GM21515 (cell line): ENCODE measurements at regions not wholly inside any gene's neighbourhood (a gene's known extent, or its start where the extent isn't known, plus 50 kb on each side); places are given as distances from the start of the nearest gene placed in this dataset.

Experiments used
- ATAC-seq: cut with Tn5 transposase; IDR thresholded peaks from one replicate; pipeline ENCODE4 v1.9.1; 2021; ENCODE audit not compliant: unreplicated experiment

DNA sequence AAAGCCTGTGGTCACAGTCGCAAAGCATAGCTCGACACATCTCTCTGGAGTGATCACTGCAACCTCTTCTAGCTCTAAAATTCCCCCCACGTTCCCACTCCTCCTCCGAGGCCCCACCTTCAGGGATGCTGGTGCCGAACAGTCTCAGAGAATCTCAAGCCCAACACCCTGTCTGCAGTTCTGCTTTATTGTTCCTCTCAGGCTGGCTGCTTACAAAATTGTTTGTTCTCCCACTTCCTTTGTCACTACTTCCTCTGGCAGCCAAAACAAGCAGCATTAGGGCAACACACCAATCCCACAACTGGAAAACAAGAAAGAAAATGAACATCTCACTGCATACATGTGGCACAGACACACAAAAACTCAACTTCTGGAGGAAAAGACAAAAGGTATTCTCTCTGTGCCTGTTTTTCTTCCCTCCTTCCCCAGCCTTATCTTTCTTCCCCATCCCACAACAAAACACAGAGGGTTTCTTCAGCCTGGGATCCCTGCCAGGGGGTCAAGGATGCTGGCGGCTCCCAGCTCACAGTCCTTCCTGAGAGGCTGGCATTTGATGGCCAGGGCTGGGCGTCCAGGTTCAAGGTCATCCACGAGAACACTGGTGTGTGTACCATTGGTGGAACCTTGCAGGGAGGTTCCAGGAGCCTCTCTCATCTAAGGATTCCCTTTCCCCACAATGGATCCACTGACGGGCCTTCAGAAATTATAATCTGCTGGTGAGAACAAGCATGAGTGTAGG is 108.4 kb downstream of the TMCO5A start:
- ATAC-seq, result no peak

DNA sequence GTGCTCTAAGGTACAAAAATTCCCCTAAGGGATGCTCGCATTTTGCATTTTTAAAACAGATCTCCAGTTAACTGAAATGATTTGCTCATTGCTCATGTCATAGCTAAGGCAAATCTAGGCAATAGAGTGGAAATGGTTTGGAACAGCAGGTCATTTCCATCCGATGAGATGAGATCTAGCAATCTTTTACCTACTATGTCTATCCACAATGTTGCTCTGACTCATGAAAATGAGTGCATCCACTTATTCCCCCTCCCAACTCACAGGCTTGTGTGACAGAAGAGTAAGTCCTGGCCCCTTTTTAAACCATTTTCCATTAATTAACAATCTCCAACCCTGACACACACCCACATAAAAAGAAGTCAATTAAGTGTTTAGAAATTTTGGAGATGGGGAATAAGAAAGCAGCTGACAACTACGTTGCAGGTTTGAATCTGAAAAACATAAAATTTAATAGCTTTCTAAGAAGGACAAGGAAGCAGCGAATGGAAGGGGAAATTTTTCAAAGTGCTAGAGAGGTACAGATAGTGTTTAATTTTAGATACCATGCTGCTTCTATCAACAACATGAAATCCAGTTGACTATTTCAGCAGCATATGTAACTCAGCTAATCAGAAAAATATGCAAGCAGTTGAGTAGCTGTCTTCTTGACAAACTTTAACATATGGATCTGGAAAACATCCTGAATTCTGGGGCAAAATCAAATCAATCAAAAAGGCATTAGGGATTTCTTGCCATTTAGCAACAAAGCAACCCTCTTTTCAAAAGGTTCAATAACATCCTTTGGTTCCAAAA is 112.0 kb downstream of the TMCO5A start:
- ATAC-seq, result no peak

DNA sequence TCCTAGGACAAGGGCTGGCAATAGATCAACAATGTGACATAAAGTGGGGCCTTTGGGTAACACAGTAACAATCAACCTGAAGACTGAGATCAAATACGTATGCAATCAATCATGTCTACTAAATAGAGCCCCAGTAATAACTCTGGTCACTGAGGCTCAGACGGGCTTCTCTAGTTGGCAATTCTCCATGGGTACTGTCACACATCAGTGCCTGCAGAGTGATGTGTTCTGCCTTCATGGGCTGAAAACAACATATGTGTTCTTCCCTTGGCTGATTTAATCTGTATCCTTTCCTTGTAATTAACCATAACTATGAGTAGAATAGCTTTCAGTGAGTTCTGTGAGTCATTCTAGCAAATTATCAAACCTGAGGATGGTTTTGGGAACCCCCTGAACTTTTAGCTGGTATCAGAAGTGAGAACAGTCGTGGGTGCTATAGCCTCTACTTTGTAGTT is 113.6 kb downstream of the TMCO5A start:
- ATAC-seq, result no peak

DNA sequence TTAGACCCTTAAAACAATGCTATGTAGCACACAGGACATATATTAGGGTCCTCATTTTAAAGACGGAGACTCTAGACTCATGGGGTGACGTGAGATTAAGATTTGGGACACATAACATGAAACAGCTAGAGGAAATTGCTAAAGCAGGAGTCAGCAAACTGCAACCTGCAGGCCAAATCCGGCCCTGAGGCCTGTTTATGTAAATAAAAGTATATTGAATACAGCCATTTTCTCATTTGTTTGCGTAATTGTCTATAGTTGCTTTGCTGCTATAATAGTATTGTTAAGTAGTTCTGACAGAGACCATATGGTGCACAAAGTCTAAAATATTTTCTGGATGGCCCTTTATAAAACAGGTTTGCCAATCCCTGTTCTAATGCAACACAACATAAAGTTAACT is 115.5 kb downstream of the TMCO5A start:
- no peak for ATAC-seq

DNA sequence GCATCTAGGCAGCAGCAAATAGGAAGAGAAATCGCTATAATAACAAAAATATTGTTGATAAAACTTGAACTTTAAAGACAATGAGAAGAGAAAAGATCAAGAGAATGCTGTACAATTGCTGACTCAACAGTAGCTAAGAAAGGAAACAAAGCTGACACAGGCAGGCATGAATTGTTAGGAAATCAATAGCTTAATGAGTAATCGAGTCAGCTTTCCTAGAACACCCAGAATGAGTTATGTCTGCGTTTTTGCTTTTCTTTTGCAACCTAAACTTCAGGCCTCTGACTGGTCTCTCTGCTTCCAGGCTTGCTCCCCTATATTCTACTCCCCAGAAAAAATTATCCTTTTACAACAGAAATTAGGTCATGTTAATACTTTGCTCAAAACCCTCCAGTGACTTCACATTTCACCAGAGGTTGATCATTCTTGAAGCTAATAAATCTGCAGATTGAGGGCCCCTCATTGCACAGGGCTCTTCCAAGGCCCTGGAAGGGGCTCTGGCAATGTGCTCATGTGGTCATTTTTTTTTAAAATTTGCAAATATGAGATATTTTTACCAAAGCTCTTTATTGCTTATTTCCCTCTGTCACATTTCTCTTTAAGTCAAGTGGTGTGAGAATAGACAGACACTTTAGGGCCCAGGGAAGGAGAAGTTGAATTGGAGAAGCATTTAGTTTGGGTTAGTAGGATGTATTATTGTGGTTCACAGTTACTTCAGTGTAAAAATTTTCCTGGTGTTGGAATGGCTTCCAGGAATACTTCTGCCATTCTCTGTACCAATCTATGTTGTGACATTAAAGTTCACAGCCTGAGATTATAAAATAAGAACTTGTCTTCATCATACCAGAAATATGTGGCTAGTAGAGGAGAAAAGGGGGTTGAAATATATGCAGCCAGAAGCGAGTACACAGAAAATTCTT is 116.3 kb downstream of the TMCO5A start:
- ATAC-seq, result no peak

DNA sequence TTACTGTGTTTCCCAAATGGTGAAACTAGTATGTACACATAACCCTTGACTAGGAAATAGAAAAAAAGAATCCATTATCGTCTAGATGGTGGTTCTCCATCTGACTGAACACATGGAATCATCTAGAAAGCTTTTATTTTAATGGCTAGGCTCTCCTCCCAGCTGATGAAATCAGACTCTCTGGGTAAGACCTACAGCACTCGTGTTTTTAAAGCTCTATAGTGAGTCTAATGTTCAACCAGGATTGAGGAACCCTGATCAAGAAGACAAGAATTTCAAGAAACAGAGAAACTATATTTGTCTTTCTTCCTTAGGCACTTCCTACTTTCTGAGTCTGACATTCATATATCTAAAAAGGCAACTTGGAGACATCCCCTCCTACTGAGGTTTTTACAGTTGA is 118.8 kb downstream of the TMCO5A start:
- no peak for ATAC-seq

DNA sequence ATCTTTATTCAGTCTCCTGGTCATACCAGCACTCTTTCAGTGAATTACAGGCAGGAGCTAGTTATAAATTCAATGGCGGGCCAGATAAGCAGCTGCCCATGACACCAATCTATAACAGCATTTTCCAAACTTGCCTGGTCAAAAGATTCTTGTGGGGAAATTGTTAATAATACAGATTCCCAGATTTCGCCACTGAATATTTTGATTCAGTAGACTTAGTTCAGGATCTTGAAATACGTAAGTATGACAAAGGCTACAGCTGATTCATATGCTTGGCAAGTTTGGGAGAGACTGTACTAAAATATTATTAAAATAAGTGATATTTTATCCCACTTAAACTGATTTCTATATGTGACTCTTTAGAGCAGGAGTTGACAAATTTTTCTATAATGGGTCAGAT is 119.3 kb downstream of the TMCO5A start:
- ATAC-seq, result no peak

DNA sequence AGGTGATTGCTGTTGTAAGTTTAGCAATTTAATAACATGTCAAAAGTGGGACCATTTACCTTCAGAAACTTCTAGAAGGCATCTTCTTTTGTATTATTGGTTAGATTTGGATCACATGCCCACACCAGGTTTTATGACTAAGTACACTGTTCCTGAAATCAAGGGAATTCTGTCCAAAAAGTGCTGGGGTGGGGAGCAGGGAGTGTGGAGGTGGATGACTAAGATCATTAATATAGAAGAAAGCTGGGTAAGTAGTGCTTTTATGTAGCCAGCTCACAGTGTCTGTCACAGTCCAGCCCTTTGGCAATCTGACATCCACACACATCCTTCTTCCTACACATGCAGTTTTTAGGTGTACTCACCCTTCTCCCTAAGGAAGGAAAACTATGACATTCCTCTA is 120.0 kb downstream of the TMCO5A start:
- no peak for ATAC-seq

DNA sequence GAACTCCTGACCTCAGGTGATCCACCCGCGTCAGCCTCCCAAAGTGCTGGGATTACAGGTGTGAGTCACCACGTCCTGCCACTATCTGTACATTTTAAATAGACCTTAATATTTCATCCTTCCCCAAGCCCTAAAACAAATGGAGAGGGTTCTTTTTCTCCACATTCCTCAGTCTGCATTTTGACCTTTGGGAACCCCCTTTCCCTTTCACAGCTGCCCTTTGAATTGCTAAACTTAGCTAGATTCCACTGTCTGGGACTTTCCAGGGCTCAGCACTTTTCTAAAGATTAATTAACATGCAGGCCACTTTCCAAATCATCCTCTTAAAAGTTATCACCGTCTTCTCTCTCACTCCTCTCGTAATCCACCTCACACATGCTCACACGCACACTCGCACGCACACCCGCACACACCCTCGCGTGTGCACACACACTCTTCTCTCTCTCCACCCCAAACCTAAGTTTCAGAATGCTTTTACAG is 124.2 kb downstream of the TMCO5A start:
- no peak for ATAC-seq

DNA sequence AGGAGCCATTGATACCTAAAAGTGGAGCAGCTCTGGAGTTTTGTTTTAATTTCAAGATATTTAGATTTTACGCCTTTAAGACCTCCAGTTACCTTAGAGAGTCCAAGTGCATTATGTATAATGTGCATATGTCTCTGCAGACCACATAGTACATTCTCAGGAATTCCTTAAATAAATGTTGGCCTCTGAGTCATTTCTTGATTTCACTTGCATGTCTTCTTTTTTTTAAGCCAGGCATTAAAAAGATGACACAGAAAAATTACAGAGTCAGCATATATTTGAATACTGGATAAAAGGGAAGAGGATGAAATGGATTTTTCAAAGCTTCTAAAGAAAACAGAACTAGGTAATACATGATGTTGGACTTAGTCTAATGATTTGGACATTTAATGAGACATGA is 125.2 kb downstream of the TMCO5A start:
- no peak for ATAC-seq

DNA sequence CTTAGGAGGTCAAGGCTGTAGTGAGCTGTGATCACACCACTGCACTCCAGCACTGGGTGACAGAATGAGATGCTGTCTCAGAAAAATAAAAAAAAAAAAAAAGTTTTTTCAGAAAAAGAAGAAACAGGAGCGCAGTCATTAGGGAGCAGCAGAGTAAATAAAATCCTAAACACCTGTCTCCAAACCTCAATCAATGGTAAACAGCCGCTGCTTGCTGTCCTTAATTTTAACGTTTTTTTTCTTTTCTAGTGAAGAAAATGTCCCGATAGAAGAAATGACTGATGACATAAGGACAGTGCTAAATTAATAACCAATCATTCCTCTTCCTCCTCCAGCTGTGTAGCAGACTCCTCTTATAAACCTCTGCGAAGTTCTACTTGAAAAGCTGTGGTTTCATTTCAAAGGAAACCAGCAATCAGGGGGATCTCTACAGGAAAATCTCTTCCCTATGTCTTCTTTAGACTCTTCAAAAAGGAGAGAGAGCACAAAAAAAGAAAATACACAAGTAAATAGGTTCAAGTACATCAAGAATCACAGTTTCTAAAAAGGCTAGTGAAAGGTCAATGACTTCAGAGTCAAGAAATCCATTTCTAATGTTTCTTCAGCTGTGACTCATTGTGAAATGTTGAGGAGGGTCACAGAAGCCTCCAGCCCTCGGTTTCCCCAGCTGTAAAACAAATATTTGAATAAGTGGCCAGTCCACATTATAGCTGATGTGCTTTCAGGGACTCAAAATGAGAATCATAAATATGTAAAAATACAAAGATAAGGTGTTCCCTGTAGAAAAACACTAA is 127.6 kb downstream of the TMCO5A start:
- ATAC-seq, result no peak

DNA sequence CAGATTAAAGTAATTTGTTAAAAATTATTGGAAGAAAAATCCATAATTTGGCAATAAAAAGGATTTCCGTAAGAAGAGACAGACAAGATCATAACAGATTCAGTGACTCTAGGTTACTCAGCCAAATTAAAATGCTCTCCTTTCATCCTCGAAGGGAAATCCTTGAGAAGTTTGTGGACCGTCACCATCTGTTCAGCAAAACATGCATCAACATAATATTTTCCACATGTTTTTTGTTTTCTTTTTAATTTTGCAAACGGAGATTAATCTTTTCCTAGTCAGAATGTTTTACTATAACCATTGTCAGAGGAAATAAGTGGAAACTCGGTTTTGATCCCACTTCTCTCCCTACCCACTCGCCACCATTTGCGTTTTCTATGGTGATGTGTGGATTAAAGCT is 128.3 kb downstream of the TMCO5A start:
- no peak for ATAC-seq

DNA sequence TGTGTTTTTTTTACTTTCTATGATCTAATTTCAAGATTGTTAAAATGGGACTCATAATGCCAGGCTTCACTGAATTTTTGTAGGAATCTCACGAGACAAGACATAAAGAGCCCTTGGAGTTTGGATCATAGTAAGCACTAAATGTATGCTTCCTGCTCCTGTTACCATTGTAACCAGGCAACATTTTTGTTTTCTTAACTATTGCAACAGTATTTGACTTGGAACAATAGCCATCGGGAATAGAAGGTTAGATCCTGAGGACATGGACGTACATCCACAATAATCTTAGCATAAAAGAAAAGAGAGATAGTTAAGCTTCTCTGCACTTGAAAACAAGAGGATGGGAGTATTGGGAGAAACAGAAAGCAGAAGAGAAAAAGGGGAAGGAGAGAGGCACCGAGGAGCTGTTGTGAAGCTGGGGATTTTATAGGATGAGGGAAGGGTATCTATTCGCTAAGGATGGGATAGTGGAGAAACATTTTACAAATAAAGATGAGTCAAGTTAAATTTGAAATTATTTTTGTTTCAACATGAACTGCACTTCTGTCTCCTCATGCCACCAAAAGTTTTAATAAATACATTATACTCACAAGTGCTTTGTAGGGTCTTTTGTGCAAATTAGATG is 131.4 kb downstream of the TMCO5A start:
- no peak for ATAC-seq

DNA sequence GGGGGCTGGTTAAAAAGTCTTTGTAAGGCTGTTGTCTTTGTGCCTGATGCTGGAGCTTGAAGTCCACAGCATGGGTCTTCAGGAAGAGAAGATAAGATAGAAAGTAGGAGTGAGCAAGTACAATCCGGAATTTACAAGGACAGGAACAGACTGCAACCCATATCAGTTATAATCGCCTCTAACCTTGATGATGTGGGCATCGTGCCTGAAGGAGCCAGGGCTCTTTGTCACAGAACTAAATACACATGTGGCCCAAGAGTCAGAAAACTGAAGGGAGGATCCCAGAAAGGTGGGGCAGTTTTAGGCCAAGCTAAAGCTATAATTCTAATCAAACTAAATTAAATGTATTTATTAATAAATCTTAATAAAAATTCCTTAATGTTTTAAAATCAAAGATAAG is 132.2 kb downstream of the TMCO5A start:
- ATAC-seq, result no peak

DNA sequence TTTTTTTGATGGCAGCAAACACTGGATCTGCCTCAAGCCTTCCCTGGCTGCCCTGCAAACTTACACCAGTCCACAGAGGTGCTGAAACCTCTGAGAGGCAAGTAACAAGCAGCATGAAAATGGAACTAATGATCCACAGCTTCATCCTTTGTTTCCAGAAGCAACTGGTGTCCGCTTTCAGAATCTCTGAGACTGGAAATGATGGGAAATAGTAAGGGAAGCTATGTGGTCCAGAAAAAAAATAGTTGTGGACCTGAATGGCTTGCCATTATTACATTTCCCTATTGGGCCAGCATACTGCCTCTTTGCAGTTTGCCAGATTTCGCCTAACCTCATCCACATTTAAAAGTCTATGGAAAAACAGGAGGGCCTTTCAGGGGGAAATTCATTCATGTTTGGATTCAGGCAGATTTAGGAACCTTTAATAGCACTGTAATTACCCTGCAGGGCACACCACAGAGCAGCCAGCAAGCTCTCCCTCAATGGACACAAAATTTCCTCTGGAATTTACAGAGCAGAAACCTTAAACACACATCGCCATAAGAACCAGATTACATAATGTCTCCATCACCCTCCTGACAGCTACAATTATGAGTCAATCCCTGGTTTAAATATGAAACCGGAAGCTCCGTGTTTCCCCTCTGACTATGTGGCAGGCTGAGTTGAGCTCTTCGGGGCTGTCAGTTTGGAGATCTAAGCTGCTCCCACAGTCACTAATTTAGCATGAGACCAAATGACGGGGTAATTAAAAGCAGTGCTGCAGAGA is 134.4 kb downstream of the TMCO5A start:
- ATAC-seq, result peak; percentile 80

DNA sequence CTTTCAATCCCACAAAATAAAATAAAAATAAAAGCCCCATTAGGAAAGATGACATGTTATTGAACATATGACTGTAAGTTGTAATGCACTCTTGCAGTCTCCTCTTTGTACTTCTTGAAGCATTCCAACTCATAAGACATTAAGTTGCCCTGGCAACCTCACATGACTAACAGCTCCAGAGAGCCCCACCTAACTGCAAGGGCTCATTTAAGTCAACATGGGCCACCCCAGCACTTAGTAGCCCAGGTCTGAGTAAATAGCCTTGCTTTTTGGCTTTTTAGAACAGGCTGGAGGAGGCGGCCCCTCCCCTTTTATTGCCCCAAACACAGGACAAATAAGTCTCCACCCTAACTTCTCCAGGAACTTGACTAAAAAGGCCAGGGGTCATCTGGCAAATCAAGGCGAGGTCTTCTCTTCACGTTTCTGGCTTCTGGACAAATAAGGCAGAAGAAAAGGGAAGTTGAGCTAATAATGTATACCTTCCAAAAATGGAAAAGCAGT is 135.1 kb downstream of the TMCO5A start:
- ATAC-seq, result no peak

DNA sequence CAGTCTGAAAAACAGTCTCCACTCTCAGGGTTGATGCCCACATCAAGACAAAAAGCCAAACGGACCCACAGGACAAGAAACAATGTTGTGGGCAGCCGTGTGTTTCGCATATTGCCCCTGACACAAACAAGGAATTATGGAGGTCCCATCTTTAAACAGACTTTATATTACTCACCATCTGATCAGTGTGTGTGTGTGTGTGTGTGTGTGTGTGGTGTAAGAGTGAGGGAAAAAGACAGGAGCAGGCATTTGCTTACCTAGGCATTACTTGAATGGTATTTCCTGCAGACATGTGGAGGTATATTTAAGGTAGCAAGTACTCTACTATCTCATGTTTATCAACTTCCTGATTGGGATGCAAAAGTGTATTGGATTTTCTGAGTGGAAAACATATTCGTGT is 136.3 kb downstream of the TMCO5A start:
- ATAC-seq, result no peak

DNA sequence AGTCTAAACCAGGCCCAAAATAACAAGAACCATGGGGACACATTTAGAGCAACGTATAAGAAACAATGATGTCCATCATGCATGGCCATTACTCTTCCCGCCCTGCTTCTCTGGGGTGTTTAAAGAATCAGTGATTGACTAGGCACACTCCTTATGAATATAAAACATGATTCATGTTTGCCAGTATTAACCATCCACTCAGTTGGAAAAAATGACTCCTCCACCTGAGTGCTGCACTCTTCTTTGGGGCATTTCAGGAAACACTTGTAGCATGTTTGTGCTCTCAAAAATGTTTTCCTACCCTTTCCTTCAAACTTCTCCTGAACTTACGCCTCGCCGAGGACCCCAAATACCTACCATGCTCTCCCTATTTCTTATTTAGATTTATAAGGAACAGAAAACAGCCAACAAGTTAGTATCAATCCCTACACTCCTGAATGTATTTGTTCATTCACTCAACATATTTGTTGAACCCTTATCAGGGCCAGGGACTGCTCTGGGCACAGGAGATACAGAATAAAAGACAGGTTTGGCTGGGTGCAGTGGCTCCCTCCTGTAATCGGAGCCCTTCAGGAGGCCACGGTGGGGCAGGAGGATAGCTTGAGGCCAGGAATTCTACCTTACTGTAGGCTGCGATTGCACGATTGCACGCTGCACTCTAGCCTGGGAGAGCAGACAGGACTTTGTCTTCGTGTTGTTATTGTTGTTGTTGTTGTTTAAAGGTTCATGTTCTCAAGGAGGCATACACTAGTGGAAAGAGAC is 137.0 kb downstream of the TMCO5A start:
- no peak for ATAC-seq

DNA sequence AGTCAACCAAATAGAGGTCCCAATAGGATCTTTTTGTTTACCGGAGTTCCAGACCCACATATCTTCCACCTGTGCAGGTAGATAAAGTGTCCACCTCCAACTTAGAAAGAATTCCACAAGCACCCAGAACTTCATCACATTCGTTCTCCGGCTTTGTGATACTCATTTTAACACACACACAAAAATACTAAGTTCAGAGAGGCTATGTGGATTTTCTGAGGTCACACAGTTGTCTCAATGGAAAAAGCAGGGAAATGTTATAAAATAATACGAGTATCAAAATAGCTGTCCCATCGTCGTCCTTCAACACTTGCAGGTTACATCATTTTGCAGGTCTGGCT is 137.5 kb downstream of the TMCO5A start:
- ATAC-seq, result no peak
